Esophagus muscularis mucosa (tissue), 4 donors: ENCODE measurements at regions not wholly inside any gene's neighbourhood (a gene's known extent, or its start where the extent isn't known, plus 50 kb on each side); places are given as distances from the start of the nearest gene placed in this dataset.
"Not testable (repeated sequence)": the region's sequence is repeated elsewhere in the genome, so short reads cannot be mapped to it uniquely, and the experiment has no call there.

Experiments used
- DNase-seq: peaks from one replicate; pipeline ENCODE4 v3.0.0-alpha.2; 2017; ENCODE audit errors: extremely low spot score
- H3K27ac ChIP-seq, 4 donors: fragments of 200-600 bp; sonication (generic); replicated peaks in 1 of 4; 1 replicate in 3 of 4; 2 replicates in 1 of 4; pipeline ENCODE4 v1.5.1; 2016 to 2019; ENCODE audit warnings: mild to moderate bottlenecking in 1 of 4
- H3K27me3 ChIP-seq, 4 donors: fragments of 200-600 bp; sonication (generic); one replicate each; pipeline versions ENCODE4 v1.5.1 to v1.6.0; 2016 to 2019
- H3K36me3 ChIP-seq, 4 donors: fragments of 200-600 bp; sonication (generic); one replicate each; pipeline ENCODE4 v1.5.1; 2016 to 2019
- H3K4me1 ChIP-seq, 4 donors: fragments of 200-600 bp; sonication (generic); one replicate each; pipeline ENCODE4 v1.5.1; 2016 to 2019
- H3K4me3 ChIP-seq, 4 donors: fragments of 200-600 bp; sonication (generic); 1 replicate in 2 of 4; 2 replicates in 2 of 4; pipeline ENCODE4 v1.5.1; 2016 to 2019; ENCODE audit warnings: mild to moderate bottlenecking in 4 of 4, moderate library complexity in 1 of 4
- H3K9me3 ChIP-seq, 4 donors: fragments of 200-600 bp; sonication (generic); 1 replicate in 3 of 4; 2 replicates in 1 of 4; pipeline ENCODE4 v1.5.1; 2016 to 2019
- EP300 ChIP-seq: sonication (generic); formaldehyde crosslinking; IDR thresholded peaks from one replicate; pipeline ENCODE4 v1.6.1; 2017; ENCODE audit warnings: antibody characterized with exemption
- POLR2A ChIP-seq: fragments of 450-650 bp; IDR thresholded peaks from one replicate; pipeline ENCODE4 v1.6.1; 2017; ENCODE audit warnings: antibody characterized with exemption, moderate library complexity, mild to moderate bottlenecking, low read depth
- POLR2AphosphoS5 ChIP-seq, 2 donors: sonication (generic); formaldehyde crosslinking; IDR thresholded peaks; one replicate each; pipeline ENCODE4 v1.6.1; 2017; ENCODE audit warnings: antibody characterized with exemption in 2 of 2
- WGBS: methylation state at CpG from one replicate; pipeline ENCODE4 v1.1.5; 2018; 5-methylcytosine and 5-hydroxymethylcytosine counted together
- intact Hi-C: fragments of 100-400 bp; cut with DNase I; formaldehyde crosslinking; loops from one replicate; pipeline ENCODE4 v1.15.1; 2023
- TF ChIP-seq, protein P1 (sequence below), 3 experiments: fragments of 200-600 bp in 2 of 3; fragments of 450-650 bp in 1 of 3; sonication (generic) in 2 of 3; IDR thresholded peaks; one replicate each; pipeline ENCODE4 v1.5.1; 2017 to 2019; ENCODE audit warnings: antibody characterized with exemption in 3 of 3, mild to moderate bottlenecking in 2 of 3, moderate library complexity in 1 of 3

DNA sequence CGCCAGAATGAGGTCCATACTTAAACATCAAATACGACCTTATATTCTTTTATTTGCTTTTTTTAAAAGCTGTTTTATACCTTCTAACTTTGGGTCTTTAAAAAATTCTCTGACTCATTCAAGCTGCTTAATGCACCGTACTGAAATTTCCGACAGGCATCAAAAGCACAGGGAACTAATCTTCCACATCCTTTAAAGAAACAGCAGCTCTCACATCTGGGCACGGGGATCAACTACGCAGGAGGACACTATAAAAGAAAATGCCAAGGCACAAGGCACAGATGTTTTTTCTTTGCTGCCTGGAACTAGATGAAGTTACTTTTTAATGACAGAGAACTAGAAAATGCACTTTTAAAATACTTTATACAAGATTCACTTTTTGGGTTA lies 112.4 kb upstream of the ARG1 start:
- no peaks in the 10 kb centered on the region for H3K36me3 ChIP-seq
- peaks cover 0 to 11% (median 4%) of the 10 kb centered on the region in 4 donors for H3K4me1 ChIP-seq
- TF ChIP-seq, protein P1, sequence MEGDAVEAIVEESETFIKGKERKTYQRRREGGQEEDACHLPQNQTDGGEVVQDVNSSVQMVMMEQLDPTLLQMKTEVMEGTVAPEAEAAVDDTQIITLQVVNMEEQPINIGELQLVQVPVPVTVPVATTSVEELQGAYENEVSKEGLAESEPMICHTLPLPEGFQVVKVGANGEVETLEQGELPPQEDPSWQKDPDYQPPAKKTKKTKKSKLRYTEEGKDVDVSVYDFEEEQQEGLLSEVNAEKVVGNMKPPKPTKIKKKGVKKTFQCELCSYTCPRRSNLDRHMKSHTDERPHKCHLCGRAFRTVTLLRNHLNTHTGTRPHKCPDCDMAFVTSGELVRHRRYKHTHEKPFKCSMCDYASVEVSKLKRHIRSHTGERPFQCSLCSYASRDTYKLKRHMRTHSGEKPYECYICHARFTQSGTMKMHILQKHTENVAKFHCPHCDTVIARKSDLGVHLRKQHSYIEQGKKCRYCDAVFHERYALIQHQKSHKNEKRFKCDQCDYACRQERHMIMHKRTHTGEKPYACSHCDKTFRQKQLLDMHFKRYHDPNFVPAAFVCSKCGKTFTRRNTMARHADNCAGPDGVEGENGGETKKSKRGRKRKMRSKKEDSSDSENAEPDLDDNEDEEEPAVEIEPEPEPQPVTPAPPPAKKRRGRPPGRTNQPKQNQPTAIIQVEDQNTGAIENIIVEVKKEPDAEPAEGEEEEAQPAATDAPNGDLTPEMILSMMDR (IDR thresholded peaks at IDR 0.05), result no peak
- no peak for TF ChIP-seq POLR2AphosphoS5 (IDR thresholded peaks at IDR 0.05)
- TF ChIP-seq POLR2A, result no peak
- TF ChIP-seq EP300, result no peak
- H3K27me3 ChIP-seq, result no peaks in the 10 kb centered on the region
- H3K27ac ChIP-seq, result no peak overlapping the region
- peak; percentile 26 for DNase-seq
- intact Hi-C loops, result no loop called here
- H3K9me3 ChIP-seq, result no peaks in the 10 kb centered on the region
- 13% methylated on average over 6 of the region's 6 CpGs for WGBS
- H3K4me3 ChIP-seq, result no peak overlapping the region

DNA sequence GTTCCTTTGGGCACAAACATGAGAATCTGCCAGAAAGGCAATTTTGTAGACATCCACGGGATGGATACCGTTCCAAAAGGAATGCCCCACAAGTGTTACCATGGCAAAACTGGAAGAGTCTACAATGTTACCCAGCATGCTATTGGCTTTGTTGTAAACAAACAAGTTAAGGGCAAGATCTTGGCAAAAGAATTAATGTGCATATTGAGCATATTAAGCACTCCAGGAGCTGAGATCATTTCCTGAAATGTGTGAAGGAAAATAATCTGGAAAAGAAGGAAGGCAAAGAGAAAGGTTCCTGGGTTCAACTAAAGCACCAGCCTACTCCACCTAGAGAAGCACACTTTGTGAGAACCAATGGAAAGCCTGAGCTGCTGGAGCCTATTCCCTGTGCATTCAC lies 103.9 kb upstream of the ARG1 start:
- TF ChIP-seq EP300 (no peak), POLR2AphosphoS5 (IDR thresholded peaks at IDR 0.05) (no peak), POLR2A (no peak)
- TF ChIP-seq, protein P1 (IDR thresholded peaks at IDR 0.05), result no peak
- H3K27me3 ChIP-seq, result no peaks in the 10 kb centered on the region
- intact Hi-C loops, result no loop called here
- no peak overlapping the region for H3K4me3 ChIP-seq
- H3K27ac ChIP-seq, result no peak overlapping the region
- no peaks in the 10 kb centered on the region for H3K4me1 ChIP-seq
- H3K36me3 ChIP-seq, result no peaks in the 10 kb centered on the region
- peak; percentile 39 for DNase-seq
- WGBS, result 75% methylated on average over 2 of the region's 2 CpGs
- H3K9me3 ChIP-seq, result no peaks in the 10 kb centered on the region

DNA sequence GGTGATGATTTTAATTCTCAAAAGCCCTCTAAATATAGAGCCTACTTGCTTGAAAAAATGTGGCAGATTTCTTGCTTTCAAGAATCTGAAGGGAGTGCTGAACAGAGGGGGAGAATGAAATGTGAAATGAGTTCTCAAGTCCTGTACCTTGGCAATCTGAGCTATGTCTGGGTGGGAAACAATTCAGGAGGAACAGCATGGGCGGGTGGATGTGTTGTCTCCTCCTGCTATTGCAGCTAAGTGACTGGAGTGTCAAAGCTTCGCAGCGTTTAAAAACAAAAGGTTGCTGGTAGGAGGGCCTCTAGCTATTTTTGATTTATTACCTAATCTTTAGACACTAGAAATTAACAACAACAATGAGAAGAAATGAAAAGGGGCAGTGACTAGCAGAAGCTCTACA lies 102.5 kb upstream of the ARG1 start:
- H3K27me3 ChIP-seq, result no peaks in the 10 kb centered on the region
- no peaks in the 10 kb centered on the region for H3K4me1 ChIP-seq
- peaks cover 0 to 8% (median 5%) of the 10 kb centered on the region in 4 donors for H3K9me3 ChIP-seq
- H3K27ac ChIP-seq, result no peak overlapping the region
- intact Hi-C loops, result no loop called here
- no peak for DNase-seq
- no peaks in the 10 kb centered on the region for H3K36me3 ChIP-seq
- no peak for TF ChIP-seq POLR2AphosphoS5 (IDR thresholded peaks at IDR 0.05)
- TF ChIP-seq EP300, result no peak
- TF ChIP-seq, protein P1 (IDR thresholded peaks at IDR 0.05), result no peak
- no peak for TF ChIP-seq POLR2A
- H3K4me3 ChIP-seq, result no peak overlapping the region
- WGBS, result 60% methylated on average over 3 of the region's 3 CpGs

DNA sequence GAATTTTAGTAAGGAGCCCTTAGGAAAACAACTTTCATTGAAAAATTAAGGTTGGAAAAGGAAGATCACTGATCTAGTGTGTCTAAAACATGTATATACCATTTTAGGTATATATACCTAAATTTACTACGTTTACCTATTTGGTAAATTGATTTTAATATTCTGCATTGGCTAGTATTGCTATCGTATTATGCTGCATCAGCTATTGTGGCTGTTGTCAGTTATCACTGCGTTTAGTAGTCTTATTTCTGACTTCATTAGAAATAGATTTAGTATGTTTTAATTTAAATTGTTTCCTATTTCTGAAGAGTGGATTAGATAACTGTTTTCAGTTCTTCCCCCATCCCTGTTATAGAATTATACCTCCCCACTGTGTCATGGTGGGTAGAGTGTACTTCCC lies 101.7 kb upstream of the ARG1 start:
- TF ChIP-seq EP300 (no peak), POLR2AphosphoS5 (IDR thresholded peaks at IDR 0.05) (no peak), POLR2A (no peak)
- TF ChIP-seq, protein P1 (IDR thresholded peaks at IDR 0.05), result no peak
- intact Hi-C loops, result no loop called here
- no peak overlapping the region for H3K27ac ChIP-seq
- 86% methylated on average over 3 of the region's 3 CpGs for WGBS
- H3K4me1 ChIP-seq, result no peaks in the 10 kb centered on the region
- no peaks in the 10 kb centered on the region for H3K36me3 ChIP-seq
- H3K9me3 ChIP-seq, result peaks cover 0 to 8% (median 5%) of the 10 kb centered on the region in 4 donors
- H3K27me3 ChIP-seq, result no peaks in the 10 kb centered on the region
- H3K4me3 ChIP-seq, result no peak overlapping the region
- DNase-seq, result no peak

DNA sequence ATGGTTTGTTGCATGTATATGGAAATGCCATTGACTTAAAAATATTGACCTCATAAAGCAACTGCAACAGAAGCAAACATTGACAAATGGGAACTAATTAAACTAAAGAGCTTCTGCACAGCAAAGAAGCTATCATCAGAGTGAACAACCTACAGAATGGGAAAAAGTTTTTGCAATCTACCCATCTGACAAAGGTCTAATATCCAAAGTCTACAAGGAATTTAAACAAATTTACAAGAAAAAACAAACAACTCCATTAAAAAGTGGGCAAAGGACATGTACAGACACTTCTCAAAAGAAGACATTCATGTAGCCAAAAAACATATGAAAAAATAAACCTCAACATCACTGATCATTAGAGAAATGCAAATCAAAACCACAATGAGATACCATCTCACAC lies 99.7 kb upstream of the ARG1 start:
- DNase-seq, H3K4me3 ChIP-seq, intact Hi-C loops, H3K36me3 ChIP-seq, H3K27me3 ChIP-seq, H3K9me3 ChIP-seq, H3K4me1 ChIP-seq, H3K27ac ChIP-seq: not testable (repeated sequence)
